DOHH2 (cell line): ENCODE measurements at regions not wholly inside any gene's neighbourhood (a gene's known extent, or its start where the extent isn't known, plus 50 kb on each side); places are given as distances from the start of the nearest gene placed in this dataset.

ENCODE experiments used
- H3F3A ChIP-seq: fragments of 200-600 bp; sonication (generic), shearing (Covaris generic); 2 replicates; pipeline ENCODE4 v1.6.0; 2016; ENCODE audit warnings: antibody characterized with exemption, mild to moderate bottlenecking; ENCODE audit not compliant: control insufficient read depth, insufficient read depth
- H3K27ac ChIP-seq: fragments of 200-600 bp; sonication (generic); 2 replicates; pipeline ENCODE4 v1.5.1; 2014; ENCODE audit warnings: low read depth, mild to moderate bottlenecking, low read length, moderate library complexity
- H3K27me3 ChIP-seq: fragments of 200-600 bp; sonication (generic); 2 replicates; pipeline ENCODE4 v1.6.1; 2014; ENCODE audit warnings: mild to moderate bottlenecking, low read length, mixed read lengths; ENCODE audit not compliant: control insufficient read depth
- H3K36me3 ChIP-seq: fragments of 200-600 bp; sonication (generic); 2 replicates; pipeline ENCODE4 v1.6.1; 2014; ENCODE audit warnings: mild to moderate bottlenecking, low read length, moderate library complexity, mixed read lengths; ENCODE audit not compliant: control insufficient read depth
- H3K4me1 ChIP-seq: fragments of 200-600 bp; sonication (generic); 2 replicates; pipeline ENCODE4 v1.6.1; 2014; ENCODE audit warnings: mild to moderate bottlenecking, low read length, mixed read lengths; ENCODE audit not compliant: control insufficient read depth
- H3K4me2 ChIP-seq: fragments of 200-600 bp; sonication (generic); 2 replicates; pipeline ENCODE4 v1.6.0; 2014; ENCODE audit warnings: mild to moderate bottlenecking, low read length, moderate library complexity
- H3K4me3 ChIP-seq: fragments of 200-600 bp; sonication (generic); 2 replicates; pipeline ENCODE4 v1.5.1; 2014; ENCODE audit warnings: mild to moderate bottlenecking, low read length, mixed read lengths
- H3K79me2 ChIP-seq: fragments of 200-600 bp; sonication (generic); 2 replicates; pipeline ENCODE4 v1.6.1; 2014; ENCODE audit warnings: mild to moderate bottlenecking, low read length, mixed read lengths; ENCODE audit not compliant: control insufficient read depth
- H3K9me2 ChIP-seq: fragments of 200-600 bp; sonication (generic); replicated peaks from 2 replicates; pipeline ENCODE4 v1.6.1; 2014; ENCODE audit warnings: mild to moderate bottlenecking, low read length, mixed read lengths; ENCODE audit not compliant: control insufficient read depth
- H3K9me3 ChIP-seq: fragments of 200-600 bp; sonication (generic); 2 replicates; pipeline ENCODE4 v1.6.1; 2014; ENCODE audit warnings: antibody characterized with exemption, low read length, mixed read lengths; ENCODE audit not compliant: control insufficient read depth, insufficient read depth
- H4K20me1 ChIP-seq: fragments of 200-600 bp; sonication (generic); 2 replicates; pipeline ENCODE4 v1.6.0; 2014; ENCODE audit warnings: low read depth, mild to moderate bottlenecking, antibody characterized with exemption, low read length, moderate library complexity; ENCODE audit not compliant: control insufficient read depth, insufficient read depth
- EZH2phosphoT487 ChIP-seq: fragments of 200-600 bp; sonication (generic); IDR thresholded peaks from 2 replicates; pipeline ENCODE4 v1.6.1; 2017; ENCODE audit warnings: borderline replicate concordance, mild to moderate bottlenecking, antibody characterized with exemption, low read length, moderate library complexity, mixed read lengths
- TF ChIP-seq, protein P1 (sequence below): fragments of 200-600 bp; sonication (generic); IDR thresholded peaks from one replicate; pipeline ENCODE4 v1.5.1; 2014; ENCODE audit warnings: antibody characterized with exemption, mild to moderate bottlenecking, low read depth, low read length; ENCODE audit not compliant: poor library complexity, severe bottlenecking

DNA sequence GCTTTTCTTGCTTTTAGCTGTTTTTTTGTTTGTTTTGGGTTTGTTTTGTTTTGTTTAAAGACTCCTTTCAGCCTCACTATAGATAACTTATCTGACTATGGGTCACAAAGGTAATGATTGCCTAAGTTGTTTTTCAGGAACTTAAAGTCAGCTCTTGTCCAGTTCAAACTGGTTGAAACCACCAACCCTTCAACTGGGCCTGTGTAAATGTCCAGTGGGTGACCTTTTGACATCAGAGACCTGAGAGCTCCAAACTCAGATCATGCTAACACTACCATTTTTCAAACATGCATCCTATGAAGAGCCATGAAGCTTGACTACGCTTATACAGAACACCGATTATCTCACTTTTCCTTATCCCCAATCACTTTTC is 144.6 kb upstream of the RMP24 start:
- no peak overlapping the region for H3K4me2 ChIP-seq
- H3K36me3 ChIP-seq = no peaks in the 10 kb centered on the region
- no peak overlapping the region for H3K27ac ChIP-seq
- H4K20me1 ChIP-seq = no peaks in the 10 kb centered on the region
- no peaks in the 10 kb centered on the region for H3F3A ChIP-seq
- H3K4me1 ChIP-seq = no peaks in the 10 kb centered on the region
- TF ChIP-seq EZH2phosphoT487 = no peak
- TF ChIP-seq, protein P1, sequence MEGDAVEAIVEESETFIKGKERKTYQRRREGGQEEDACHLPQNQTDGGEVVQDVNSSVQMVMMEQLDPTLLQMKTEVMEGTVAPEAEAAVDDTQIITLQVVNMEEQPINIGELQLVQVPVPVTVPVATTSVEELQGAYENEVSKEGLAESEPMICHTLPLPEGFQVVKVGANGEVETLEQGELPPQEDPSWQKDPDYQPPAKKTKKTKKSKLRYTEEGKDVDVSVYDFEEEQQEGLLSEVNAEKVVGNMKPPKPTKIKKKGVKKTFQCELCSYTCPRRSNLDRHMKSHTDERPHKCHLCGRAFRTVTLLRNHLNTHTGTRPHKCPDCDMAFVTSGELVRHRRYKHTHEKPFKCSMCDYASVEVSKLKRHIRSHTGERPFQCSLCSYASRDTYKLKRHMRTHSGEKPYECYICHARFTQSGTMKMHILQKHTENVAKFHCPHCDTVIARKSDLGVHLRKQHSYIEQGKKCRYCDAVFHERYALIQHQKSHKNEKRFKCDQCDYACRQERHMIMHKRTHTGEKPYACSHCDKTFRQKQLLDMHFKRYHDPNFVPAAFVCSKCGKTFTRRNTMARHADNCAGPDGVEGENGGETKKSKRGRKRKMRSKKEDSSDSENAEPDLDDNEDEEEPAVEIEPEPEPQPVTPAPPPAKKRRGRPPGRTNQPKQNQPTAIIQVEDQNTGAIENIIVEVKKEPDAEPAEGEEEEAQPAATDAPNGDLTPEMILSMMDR = no peak
- H3K4me3 ChIP-seq = no peak overlapping the region
- peaks cover 14% of the 10 kb centered on the region for H3K9me3 ChIP-seq
- H3K27me3 ChIP-seq = no peaks in the 10 kb centered on the region
- H3K9me2 ChIP-seq = no peaks in the 10 kb centered on the region
- H3K79me2 ChIP-seq = no peaks in the 10 kb centered on the region

DNA sequence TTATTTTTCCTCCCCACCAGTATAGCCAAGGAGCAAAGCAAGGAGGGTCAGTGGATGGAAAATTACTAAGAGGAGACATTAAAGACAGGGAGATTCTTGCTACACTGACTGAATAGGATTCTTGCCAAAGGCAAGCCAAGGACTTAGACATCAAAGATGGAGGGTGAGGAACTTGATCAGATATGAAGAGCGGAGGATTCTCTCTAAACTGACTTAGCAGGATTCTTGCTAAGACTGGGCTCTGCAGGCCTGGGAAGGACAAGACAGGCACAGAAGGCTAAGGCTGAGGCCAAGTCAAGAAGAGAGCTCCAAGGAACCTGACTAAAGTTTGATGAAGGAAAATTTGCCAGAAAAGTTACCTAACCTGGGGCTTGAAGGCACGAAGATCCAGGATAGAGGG is 143.9 kb upstream of the RMP24 start:
- no peaks in the 10 kb centered on the region for H3K36me3 ChIP-seq
- H3K9me3 ChIP-seq = peaks cover 16% of the 10 kb centered on the region
- no peaks in the 10 kb centered on the region for H3F3A ChIP-seq
- H3K27ac ChIP-seq = no peak overlapping the region
- no peaks in the 10 kb centered on the region for H4K20me1 ChIP-seq
- H3K9me2 ChIP-seq = no peaks in the 10 kb centered on the region
- H3K79me2 ChIP-seq = no peaks in the 10 kb centered on the region
- no peak overlapping the region for H3K4me3 ChIP-seq
- no peaks in the 10 kb centered on the region for H3K27me3 ChIP-seq
- H3K4me2 ChIP-seq = no peak overlapping the region
- H3K4me1 ChIP-seq = no peaks in the 10 kb centered on the region
- TF ChIP-seq EZH2phosphoT487 = no peak
- TF ChIP-seq, protein P1 = no peak

DNA sequence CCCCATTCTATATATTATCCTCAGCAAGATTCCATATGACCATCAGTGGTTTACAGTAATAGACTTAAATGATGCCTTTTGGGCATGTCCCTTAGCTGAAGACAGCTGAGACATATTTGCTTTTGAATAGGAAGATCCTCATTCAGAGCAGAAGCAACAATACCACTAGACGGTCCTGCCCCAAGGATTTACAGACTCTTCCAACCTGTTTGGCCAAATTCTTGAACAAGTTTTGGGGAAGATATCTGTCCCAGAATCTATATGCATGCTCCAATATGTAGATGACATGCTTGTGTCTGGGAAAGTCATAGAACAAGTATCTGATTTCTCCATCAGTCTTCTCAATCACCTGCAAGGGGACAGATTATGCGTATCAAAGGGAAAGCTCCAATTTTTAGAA is 137.1 kb upstream of the RMP24 start:
- H3K4me3 ChIP-seq = no peak overlapping the region
- no peaks in the 10 kb centered on the region for H3K27me3 ChIP-seq
- no peak overlapping the region for H3K27ac ChIP-seq
- no peaks in the 10 kb centered on the region for H3K36me3 ChIP-seq
- H3K9me2 ChIP-seq = no peaks in the 10 kb centered on the region
- H3K79me2 ChIP-seq = no peaks in the 10 kb centered on the region
- no peaks in the 10 kb centered on the region for H3F3A ChIP-seq
- peaks cover 16% of the 10 kb centered on the region for H3K9me3 ChIP-seq
- H3K4me1 ChIP-seq = no peaks in the 10 kb centered on the region
- TF ChIP-seq, protein P1 = no peak
- no peak for TF ChIP-seq EZH2phosphoT487
- H4K20me1 ChIP-seq = no peaks in the 10 kb centered on the region
- no peak overlapping the region for H3K4me2 ChIP-seq

DNA sequence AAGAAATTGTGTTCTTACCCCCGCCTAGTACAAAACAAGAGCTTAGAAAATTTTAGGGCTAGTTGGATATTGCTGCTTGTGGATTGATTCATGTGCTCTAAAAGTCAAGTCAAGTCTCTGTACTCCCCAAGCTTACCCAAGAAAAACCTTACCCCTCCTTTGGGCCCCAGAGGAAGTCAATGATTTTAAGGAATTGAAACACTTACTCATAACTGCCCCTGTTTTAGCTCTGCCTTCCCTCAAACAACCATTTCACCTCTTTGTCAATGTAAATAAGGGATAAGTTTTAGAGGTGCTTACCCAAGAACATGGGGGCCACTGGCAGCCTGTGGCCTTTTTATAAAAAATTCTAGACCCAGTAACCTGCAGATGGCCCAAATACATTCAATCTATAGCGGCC is 136.6 kb upstream of the RMP24 start:
- no peak overlapping the region for H3K27ac ChIP-seq
- peaks cover 16% of the 10 kb centered on the region for H3K9me3 ChIP-seq
- H3K27me3 ChIP-seq = no peaks in the 10 kb centered on the region
- H3F3A ChIP-seq = no peaks in the 10 kb centered on the region
- no peaks in the 10 kb centered on the region for H3K36me3 ChIP-seq
- no peaks in the 10 kb centered on the region for H4K20me1 ChIP-seq
- no peak overlapping the region for H3K4me3 ChIP-seq
- no peaks in the 10 kb centered on the region for H3K9me2 ChIP-seq
- H3K4me1 ChIP-seq = no peaks in the 10 kb centered on the region
- H3K79me2 ChIP-seq = no peaks in the 10 kb centered on the region
- TF ChIP-seq, protein P1 = no peak
- TF ChIP-seq EZH2phosphoT487 = no peak
- H3K4me2 ChIP-seq = no peak overlapping the region
